Breast epithelium (tissue), 4 donors: ENCODE measurements at regions not wholly inside any gene's neighbourhood (a gene's known extent, or its start where the extent isn't known, plus 50 kb on each side); places are given as distances from the start of the nearest gene placed in this dataset.

ENCODE experiments used
- DNase-seq, 2 donors: peaks; one replicate each; pipeline ENCODE4 v3.0.0-alpha.2; 2019; ENCODE audit warnings: low spot score in 2 of 2
- H3K27ac ChIP-seq, 2 donors: fragments of 200-600 bp; sonication (generic) in 1 of 2; one replicate each; pipeline ENCODE4 v1.5.1; 2016 to 2019; ENCODE audit warnings: mild to moderate bottlenecking in 1 of 2
- H3K27me3 ChIP-seq, 2 donors: fragments of 200-600 bp; sonication (generic) in 1 of 2; one replicate each; pipeline versions ENCODE4 v1.5.1 to v1.6.0; 2017 to 2019; ENCODE audit warnings: control low read depth in 1 of 2, mild to moderate bottlenecking in 1 of 2
- H3K36me3 ChIP-seq: fragments of 200-600 bp; one replicate; pipeline ENCODE4 v1.5.1; 2019
- H3K4me1 ChIP-seq, 2 donors: fragments of 200-600 bp; sonication (generic); one replicate each; pipeline ENCODE4 v1.5.1; 2016 to 2019; ENCODE audit warnings: control low read depth in 1 of 2
- H3K4me3 ChIP-seq, 3 donors: fragments of 200-600 bp; sonication (generic); 1 replicate in 2 of 3; 2 replicates in 1 of 3; pipeline ENCODE4 v1.5.1; 2016 to 2019; ENCODE audit warnings: mild to moderate bottlenecking in 3 of 3, moderate library complexity in 2 of 3
- H3K9me3 ChIP-seq, 2 donors: fragments of 200-600 bp; sonication (generic) in 1 of 2; one replicate each; pipeline ENCODE4 v1.5.1; 2016 to 2019; ENCODE audit warnings: control low read depth in 1 of 2
- CTCF ChIP-seq, 3 donors: fragments of 450-650 bp; IDR thresholded peaks; one replicate each; pipeline ENCODE4 v1.5.1; 2016 to 2017; ENCODE audit warnings: antibody characterized with exemption in 3 of 3, mild to moderate bottlenecking in 3 of 3, moderate library complexity in 3 of 3
- POLR2A ChIP-seq: fragments of 450-650 bp; IDR thresholded peaks from one replicate; pipeline ENCODE4 v1.6.1; 2016; ENCODE audit warnings: antibody characterized with exemption, mild to moderate bottlenecking, moderate library complexity
- POLR2AphosphoS5 ChIP-seq, 3 donors: sonication (generic); formaldehyde crosslinking; IDR thresholded peaks; one replicate each; pipeline ENCODE4 v1.6.1; 2017; ENCODE audit warnings: antibody characterized with exemption in 3 of 3
- intact Hi-C: fragments of 100-400 bp; cut with DNase I; formaldehyde crosslinking; loops from one replicate; pipeline ENCODE4 v1.15.1; 2023; ENCODE audit warnings: low total_unique reads

DNA sequence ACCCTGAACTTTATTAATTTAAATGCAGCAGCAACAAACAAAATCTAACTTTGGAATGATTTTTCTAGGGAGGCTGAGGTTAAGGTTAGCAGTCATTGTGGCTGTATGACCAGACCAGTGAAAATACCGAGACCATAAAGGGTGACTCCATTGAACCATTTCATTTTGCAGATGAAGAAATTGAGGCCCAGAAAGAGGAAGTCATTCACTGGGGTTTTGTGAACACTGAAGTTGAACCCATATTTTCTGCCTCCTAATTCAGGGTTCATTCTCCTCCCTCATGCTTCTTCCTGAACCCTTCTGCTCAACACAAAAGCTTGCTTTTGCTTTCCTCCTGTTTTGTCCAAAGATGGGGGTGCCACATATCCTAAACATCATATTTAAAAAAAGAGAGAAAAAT, 65.8 kb upstream of the PLCL2 start:
- intact Hi-C loops, result no loop called here
- TF ChIP-seq POLR2A (no peak), CTCF (IDR thresholded peaks at IDR 0.05) (no peak), POLR2AphosphoS5 (IDR thresholded peaks at IDR 0.05) (no peak)
- no peaks in the 10 kb centered on the region for H3K4me1 ChIP-seq
- no peaks in the 10 kb centered on the region for H3K27me3 ChIP-seq
- H3K36me3 ChIP-seq, result no peaks in the 10 kb centered on the region
- no peak for DNase-seq
- H3K4me3 ChIP-seq, result no peak overlapping the region
- no peaks in the 10 kb centered on the region for H3K9me3 ChIP-seq
- H3K27ac ChIP-seq, result no peak overlapping the region

DNA sequence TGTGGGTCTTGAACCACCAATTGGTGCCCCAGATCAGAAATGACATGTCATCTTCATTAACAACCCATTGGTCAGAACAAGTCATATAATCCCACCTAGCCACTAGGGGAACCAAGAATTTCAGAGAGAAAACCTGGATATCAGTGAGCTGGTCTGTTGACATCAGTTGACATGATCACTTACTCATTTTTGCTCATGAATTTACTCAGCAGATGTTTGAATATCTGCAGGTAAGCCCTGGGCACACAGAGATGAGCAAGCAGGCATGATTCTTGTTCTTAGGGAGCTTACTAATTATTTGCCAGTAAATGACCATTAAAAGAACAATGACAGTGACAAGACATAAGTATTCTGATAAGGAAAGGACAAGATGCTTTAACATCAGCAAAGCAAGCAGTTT, 64.3 kb upstream of the PLCL2 start:
- DNase-seq, result no peak
- no peaks in the 10 kb centered on the region for H3K27me3 ChIP-seq
- no peaks in the 10 kb centered on the region for H3K9me3 ChIP-seq
- TF ChIP-seq POLR2A (no peak), POLR2AphosphoS5 (IDR thresholded peaks at IDR 0.05) (no peak), CTCF (IDR thresholded peaks at IDR 0.05) (no peak)
- H3K4me1 ChIP-seq, result no peaks in the 10 kb centered on the region
- no peak overlapping the region for H3K27ac ChIP-seq
- intact Hi-C loops, result no loop called here
- no peaks in the 10 kb centered on the region for H3K36me3 ChIP-seq
- H3K4me3 ChIP-seq, result no peak overlapping the region

DNA sequence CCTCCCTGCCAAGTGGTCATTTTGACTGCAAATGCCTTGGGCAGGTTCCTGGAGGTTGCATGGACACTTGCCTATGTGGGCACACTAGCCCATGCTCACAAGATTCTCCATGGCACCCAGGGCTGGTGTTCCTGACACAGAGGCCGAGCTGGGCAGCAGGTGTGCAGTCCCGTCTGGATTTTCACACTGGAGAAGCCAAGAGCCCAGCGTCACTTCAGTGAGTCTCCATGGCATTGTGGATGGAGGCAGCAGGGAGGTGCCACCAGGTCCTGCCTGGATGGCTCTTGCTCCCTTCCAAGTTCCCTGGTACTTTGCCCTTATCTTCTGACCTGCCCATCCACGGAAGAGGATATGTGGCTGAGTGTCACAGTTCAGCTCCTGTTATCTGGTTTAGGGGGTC, 63.7 kb upstream of the PLCL2 start:
- intact Hi-C loops, result no loop called here
- no peak for DNase-seq
- Histone ChIP-seq H3K27me3 (no peaks in the 10 kb centered on the region), H3K27ac (no peak overlapping the region), H3K4me3 (no peak overlapping the region), H3K4me1 (no peaks in the 10 kb centered on the region), H3K36me3 (no peaks in the 10 kb centered on the region), H3K9me3 (no peaks in the 10 kb centered on the region)
- no peak for TF ChIP-seq CTCF (IDR thresholded peaks at IDR 0.05)
- TF ChIP-seq POLR2AphosphoS5 (IDR thresholded peaks at IDR 0.05), result no peak

DNA sequence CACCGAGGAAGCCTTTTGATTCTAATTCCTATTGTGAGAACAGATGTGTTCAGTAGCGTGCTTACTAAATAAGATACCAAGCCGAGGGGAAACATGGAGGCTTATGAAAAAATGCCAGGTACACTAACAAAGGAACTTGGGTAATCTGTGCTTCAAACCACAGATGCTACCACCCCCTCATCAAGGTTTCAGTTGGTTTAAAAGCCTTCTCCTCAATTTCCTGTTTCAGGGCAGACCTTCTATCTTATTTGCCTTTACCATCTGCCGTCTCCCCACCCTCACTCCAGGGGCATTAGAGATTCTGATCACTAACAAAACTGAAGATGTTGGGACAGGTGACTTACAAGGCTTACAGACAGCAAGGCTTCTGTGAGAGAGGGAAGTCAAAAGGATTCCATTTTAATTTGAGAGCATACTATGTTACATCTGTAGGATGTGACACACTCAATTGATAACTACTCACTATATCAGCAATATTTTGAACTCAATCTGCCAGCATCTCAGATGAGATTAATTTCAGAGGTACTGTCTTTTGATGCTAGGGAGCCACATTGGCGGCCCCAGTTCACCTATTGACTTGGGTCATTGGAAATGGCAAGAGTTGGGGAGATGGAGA, 60.6 kb upstream of the PLCL2 start:
- TF ChIP-seq POLR2AphosphoS5 (IDR thresholded peaks at IDR 0.05) (no peak), CTCF (IDR thresholded peaks at IDR 0.05) (no peak), POLR2A (no peak)
- Histone ChIP-seq H3K36me3 (no peaks in the 10 kb centered on the region), H3K9me3 (no peaks in the 10 kb centered on the region), H3K4me1 (no peaks in the 10 kb centered on the region), H3K27ac (no peak overlapping the region), H3K4me3 (no peak overlapping the region), H3K27me3 (no peaks in the 10 kb centered on the region)
- intact Hi-C loops, result no loop called here
- DNase-seq, result no peak

- DNase-seq, result no peak
- Histone ChIP-seq H3K27ac (peak overlapping the region in 1 of 2 donors; percentile 66), H3K4me3 (peak overlapping the region in 1 of 3 donors; percentile 14), H3K27me3 (no peaks in the 10 kb centered on the region), H3K9me3 (no peaks in the 10 kb centered on the region), H3K36me3 (no peaks in the 10 kb centered on the region), H3K4me1 (no peaks in the 10 kb centered on the region)
- intact Hi-C loops, result no loop called here
- TF ChIP-seq POLR2AphosphoS5 (IDR thresholded peaks at IDR 0.05) (no peak), POLR2A (no peak), CTCF (IDR thresholded peaks at IDR 0.05) (no peak)
Observed at GRCh38 chr3:16825617-16826204, 59.0 kb upstream of the PLCL2 start.
